ENCODE measurements at regions not wholly inside any gene's neighbourhood (a gene's known extent, or its start where the extent isn't known, plus 50 kb on each side); places are given as distances from the start of the nearest gene placed in this dataset.

DNA sequence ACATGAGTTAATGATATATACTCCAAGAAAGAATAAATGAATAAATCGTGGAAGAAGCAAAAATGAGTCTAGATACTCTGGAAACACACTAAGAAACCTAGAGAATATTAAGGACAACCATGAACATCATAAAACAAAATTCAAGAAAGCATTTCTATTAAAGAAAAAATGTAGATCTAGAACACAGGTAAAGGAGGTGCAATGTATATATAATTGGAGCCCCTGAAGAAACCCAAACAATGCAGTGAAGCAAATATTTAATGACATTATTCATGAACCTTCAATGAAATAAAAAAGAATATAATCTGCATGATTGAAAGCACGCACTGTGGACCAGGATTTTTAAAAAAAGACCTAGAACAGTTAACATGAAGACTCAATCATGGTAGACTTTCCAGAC lies 150.1 kb downstream of the ATPSCKMT start:
- Histone ChIP-seq H3K79me2 (no peaks in the 10 kb centered on the region), H2AFZ (no peak overlapping the region), H3K4me3 (no peak overlapping the region), H3K4me2 (no peak overlapping the region), H3K4me1 (ENCODE audit: insufficient read depth) (no peaks in the 10 kb centered on the region), H3K36me3 (replicated peaks; ENCODE audit: insufficient read depth, low read depth) (no peaks in the 10 kb centered on the region), H3K27me3 (no peaks in the 10 kb centered on the region), H4K20me1 (ENCODE audit: insufficient read depth, poor library complexity, severe bottlenecking) (no peaks in the 10 kb centered on the region), H3K27ac (no peak overlapping the region), H3K9me3 (ENCODE audit: low read depth) (no peaks in the 10 kb centered on the region), H3K9me2 (replicated peaks; ENCODE audit: insufficient read depth) (no peaks in the 10 kb centered on the region)
- no peak for DNase-seq (ENCODE audit: low spot score)
- no peak for TF ChIP-seq EZH2phosphoT487 (IDR thresholded peaks at IDR 0.05; ENCODE audit: low read depth, severe bottlenecking, unreplicated experiment)
- TF ChIP-seq EZH2 (IDR thresholded peaks at IDR 0.05; ENCODE audit: borderline replicate concordance): no peak
- TF ChIP-seq, protein P1, sequence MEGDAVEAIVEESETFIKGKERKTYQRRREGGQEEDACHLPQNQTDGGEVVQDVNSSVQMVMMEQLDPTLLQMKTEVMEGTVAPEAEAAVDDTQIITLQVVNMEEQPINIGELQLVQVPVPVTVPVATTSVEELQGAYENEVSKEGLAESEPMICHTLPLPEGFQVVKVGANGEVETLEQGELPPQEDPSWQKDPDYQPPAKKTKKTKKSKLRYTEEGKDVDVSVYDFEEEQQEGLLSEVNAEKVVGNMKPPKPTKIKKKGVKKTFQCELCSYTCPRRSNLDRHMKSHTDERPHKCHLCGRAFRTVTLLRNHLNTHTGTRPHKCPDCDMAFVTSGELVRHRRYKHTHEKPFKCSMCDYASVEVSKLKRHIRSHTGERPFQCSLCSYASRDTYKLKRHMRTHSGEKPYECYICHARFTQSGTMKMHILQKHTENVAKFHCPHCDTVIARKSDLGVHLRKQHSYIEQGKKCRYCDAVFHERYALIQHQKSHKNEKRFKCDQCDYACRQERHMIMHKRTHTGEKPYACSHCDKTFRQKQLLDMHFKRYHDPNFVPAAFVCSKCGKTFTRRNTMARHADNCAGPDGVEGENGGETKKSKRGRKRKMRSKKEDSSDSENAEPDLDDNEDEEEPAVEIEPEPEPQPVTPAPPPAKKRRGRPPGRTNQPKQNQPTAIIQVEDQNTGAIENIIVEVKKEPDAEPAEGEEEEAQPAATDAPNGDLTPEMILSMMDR (IDR thresholded peaks at IDR 0.05; ENCODE audit: poor library complexity): no peak
- 84% methylated on average over 2 of the region's 2 CpGs for WGBS (ENCODE audit: low lambda C conversion rate, missing lambda C conversion rate)

DNA sequence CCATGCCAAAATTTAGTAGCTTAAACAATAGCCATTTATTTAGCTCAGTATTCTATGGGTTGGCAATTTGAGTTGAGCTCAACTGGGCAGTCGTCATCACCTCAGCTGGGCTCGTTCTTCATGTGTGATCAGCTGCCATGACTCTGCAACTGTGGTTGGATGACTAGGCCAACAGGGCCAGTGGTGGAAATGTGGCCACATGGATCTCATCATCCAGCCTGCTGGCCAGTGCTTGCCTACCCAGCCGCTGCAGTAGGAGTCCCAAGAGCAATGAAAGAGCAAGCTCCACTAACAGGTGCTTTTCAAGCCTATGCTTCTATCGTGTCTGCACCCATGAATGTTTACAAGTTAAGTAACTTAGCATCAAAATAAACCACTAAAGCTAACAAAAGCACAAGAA lies 158.0 kb downstream of the ATPSCKMT start:
- Histone ChIP-seq H3K27ac (no peak overlapping the region), H3K9me3 (ENCODE audit: low read depth) (no peaks in the 10 kb centered on the region), H3K36me3 (replicated peaks; ENCODE audit: insufficient read depth, low read depth) (no peaks in the 10 kb centered on the region), H3K27me3 (no peaks in the 10 kb centered on the region), H3K4me2 (no peak overlapping the region), H4K20me1 (ENCODE audit: insufficient read depth, poor library complexity, severe bottlenecking) (no peaks in the 10 kb centered on the region), H3K9me2 (replicated peaks; ENCODE audit: insufficient read depth) (no peaks in the 10 kb centered on the region), H2AFZ (no peak overlapping the region), H3K4me1 (ENCODE audit: insufficient read depth) (no peaks in the 10 kb centered on the region), H3K79me2 (no peaks in the 10 kb centered on the region), H3K4me3 (no peak overlapping the region)
- WGBS (ENCODE audit: low lambda C conversion rate, missing lambda C conversion rate): 78% methylated on average over 4 of the region's 4 CpGs
- DNase-seq (ENCODE audit: low spot score): no peak
- no peak for TF ChIP-seq EZH2 (IDR thresholded peaks at IDR 0.05; ENCODE audit: borderline replicate concordance)
- TF ChIP-seq EZH2phosphoT487 (IDR thresholded peaks at IDR 0.05; ENCODE audit: low read depth, severe bottlenecking, unreplicated experiment): no peak
- TF ChIP-seq, protein P1 (IDR thresholded peaks at IDR 0.05; ENCODE audit: poor library complexity): no peak

- Histone ChIP-seq H4K20me1 (ENCODE audit: insufficient read depth, poor library complexity, severe bottlenecking) (no peaks in the 10 kb centered on the region), H3K27me3 (no peaks in the 10 kb centered on the region), H2AFZ (no peak overlapping the region), H3K4me1 (ENCODE audit: insufficient read depth) (no peaks in the 10 kb centered on the region), H3K4me3 (no peak overlapping the region), H3K9me3 (ENCODE audit: low read depth) (no peaks in the 10 kb centered on the region), H3K36me3 (replicated peaks; ENCODE audit: insufficient read depth, low read depth) (no peaks in the 10 kb centered on the region), H3K9me2 (replicated peaks; ENCODE audit: insufficient read depth) (no peaks in the 10 kb centered on the region), H3K79me2 (no peaks in the 10 kb centered on the region), H3K27ac (no peak overlapping the region), H3K4me2 (no peak overlapping the region)
- WGBS (ENCODE audit: low lambda C conversion rate, missing lambda C conversion rate): 88% methylated on average over 2 of the region's 2 CpGs
- TF ChIP-seq EZH2 (IDR thresholded peaks at IDR 0.05; ENCODE audit: borderline replicate concordance) (no peak), EZH2phosphoT487 (IDR thresholded peaks at IDR 0.05; ENCODE audit: low read depth, severe bottlenecking, unreplicated experiment) (no peak)
- TF ChIP-seq, protein P1 (IDR thresholded peaks at IDR 0.05; ENCODE audit: poor library complexity): no peak
- DNase-seq (ENCODE audit: low spot score): no peak
These were observed 159.6 kb downstream of the ATPSCKMT start for GRCh38 chr5:10090074-10090473.

GRCh38 chr5:10085185-10085584 lies 164.5 kb downstream of the ATPSCKMT start:
- Histone ChIP-seq H3K4me2 (no peak overlapping the region), H3K27ac (no peak overlapping the region), H3K4me1 (ENCODE audit: insufficient read depth) (no peaks in the 10 kb centered on the region), H3K79me2 (no peaks in the 10 kb centered on the region), H3K27me3 (no peaks in the 10 kb centered on the region), H3K9me3 (ENCODE audit: low read depth) (no peaks in the 10 kb centered on the region), H2AFZ (no peak overlapping the region), H4K20me1 (ENCODE audit: insufficient read depth, poor library complexity, severe bottlenecking) (no peaks in the 10 kb centered on the region), H3K9me2 (replicated peaks; ENCODE audit: insufficient read depth) (no peaks in the 10 kb centered on the region), H3K36me3 (replicated peaks; ENCODE audit: insufficient read depth, low read depth) (no peaks in the 10 kb centered on the region), H3K4me3 (no peak overlapping the region)
- no peak for DNase-seq (ENCODE audit: low spot score)
- TF ChIP-seq EZH2 (IDR thresholded peaks at IDR 0.05; ENCODE audit: borderline replicate concordance) (no peak), EZH2phosphoT487 (IDR thresholded peaks at IDR 0.05; ENCODE audit: low read depth, severe bottlenecking, unreplicated experiment) (no peak)
- TF ChIP-seq, protein P1 (IDR thresholded peaks at IDR 0.05; ENCODE audit: poor library complexity): no peak
- WGBS (ENCODE audit: low lambda C conversion rate, missing lambda C conversion rate): 86% methylated on average over 5 of the region's 5 CpGs

Measured in hepatocyte (in vitro differentiated cells).